H9 (cell line): ENCODE measurements at regions not wholly inside any gene's neighbourhood (a gene's known extent, or its start where the extent isn't known, plus 50 kb on each side); places are given as distances from the start of the nearest gene placed in this dataset.

ENCODE experiments used
- DNase-seq: peaks from one replicate; pipeline ENCODE4 v3.0.0-alpha.2; 2017
- H2AFZ ChIP-seq: one replicate; pipeline ENCODE4 v1.6.1; 2013; ENCODE audit warnings: mild to moderate bottlenecking, low read length, control low read depth, moderate library complexity
- H2AK5ac ChIP-seq: 2 replicates; pipeline ENCODE4 v1.6.1; 2013; ENCODE audit warnings: low read length, control low read depth, mixed read lengths; ENCODE audit not compliant: insufficient read length
- H2BK120ac ChIP-seq: one replicate; pipeline ENCODE4 v1.6.1; 2013; ENCODE audit warnings: low read depth, mild to moderate bottlenecking, low read length, control low read depth, inconsistent platforms; ENCODE audit not compliant: poor library complexity, severe bottlenecking
- H2BK12ac ChIP-seq: 2 replicates; pipeline ENCODE4 v1.6.1; 2013; ENCODE audit warnings: low read length, control low read depth, mixed read lengths, low read depth; ENCODE audit not compliant: insufficient read length
- H2BK15ac ChIP-seq: 2 replicates; pipeline ENCODE4 v1.6.1; 2013; ENCODE audit warnings: low read depth, low read length, control low read depth
- H2BK20ac ChIP-seq: one replicate; pipeline ENCODE4 v1.6.1; 2013; ENCODE audit warnings: low read depth, mild to moderate bottlenecking, low read length, control low read depth, inconsistent platforms; ENCODE audit not compliant: poor library complexity, severe bottlenecking
- H2BK5ac ChIP-seq: 2 replicates; pipeline ENCODE4 v1.6.1; 2013; ENCODE audit warnings: low read length, control low read depth, mixed read lengths; ENCODE audit not compliant: insufficient read length
- H3K14ac ChIP-seq: 2 replicates; pipeline ENCODE4 v1.6.1; 2013; ENCODE audit warnings: low read length, control low read depth; ENCODE audit not compliant: insufficient read depth
- H3K18ac ChIP-seq: 2 replicates; pipeline ENCODE4 v1.6.1; 2013; ENCODE audit warnings: low read depth, mild to moderate bottlenecking, mixed read lengths, low read length, control low read depth; ENCODE audit not compliant: insufficient read length
- H3K23ac ChIP-seq: 2 replicates; pipeline ENCODE4 v1.6.1; 2013; ENCODE audit warnings: low read length, control low read depth, mixed read lengths, low read depth; ENCODE audit not compliant: insufficient read length
- H3K23me2 ChIP-seq: 2 replicates; pipeline ENCODE4 v1.6.1; 2013; ENCODE audit warnings: low read depth, mild to moderate bottlenecking, mixed read lengths, low read length, control low read depth; ENCODE audit not compliant: insufficient read length, poor library complexity, severe bottlenecking
- H3K27ac ChIP-seq: 2 replicates; pipeline ENCODE4 v1.5.1; 2013; ENCODE audit warnings: low read length, control low read depth, mixed read lengths, low read depth; ENCODE audit not compliant: insufficient read length
- H3K27me3 ChIP-seq: 2 replicates; pipeline ENCODE4 v1.6.1; 2013; ENCODE audit warnings: low read length, control low read depth, inconsistent platforms; ENCODE audit not compliant: insufficient read depth
- H3K4ac ChIP-seq: 2 replicates; pipeline ENCODE4 v1.6.1; 2013; ENCODE audit warnings: low read depth, mild to moderate bottlenecking, control low read depth, inconsistent platforms, low read length, moderate library complexity
- H3K4me1 ChIP-seq: 2 replicates; pipeline ENCODE4 v1.6.1; 2013; ENCODE audit warnings: low read length, control low read depth, inconsistent platforms; ENCODE audit not compliant: insufficient read depth
- H3K4me2 ChIP-seq: 2 replicates; pipeline ENCODE4 v1.6.1; 2013; ENCODE audit warnings: low read length, control low read depth, mixed read lengths; ENCODE audit not compliant: insufficient read length, insufficient read depth
- H3K56ac ChIP-seq: 2 replicates; pipeline ENCODE4 v1.6.1; 2013; ENCODE audit warnings: low read depth, mild to moderate bottlenecking, mixed read lengths, low read length, control low read depth; ENCODE audit not compliant: insufficient read length
- H3K79me1 ChIP-seq: 2 replicates; pipeline ENCODE4 v1.6.1; 2013; ENCODE audit warnings: low read depth, mild to moderate bottlenecking, moderate library complexity, low read length, control low read depth, inconsistent platforms; ENCODE audit not compliant: insufficient read depth, poor library complexity, severe bottlenecking
- H3K79me2 ChIP-seq: 2 replicates; pipeline ENCODE4 v1.6.1; 2013; ENCODE audit warnings: low read length, control low read depth, inconsistent platforms; ENCODE audit not compliant: insufficient read depth
- H3K9ac ChIP-seq: 2 replicates; pipeline ENCODE4 v1.6.1; 2013; ENCODE audit warnings: low read length, control low read depth, mixed read lengths; ENCODE audit not compliant: insufficient read length; ENCODE audit errors: extremely low read depth
- H3K9me3 ChIP-seq: one replicate; pipeline ENCODE4 v1.6.1; 2013; ENCODE audit warnings: low read depth, low read length, inconsistent platforms; ENCODE audit not compliant: control insufficient read depth
- H3T11ph ChIP-seq: one replicate; pipeline ENCODE4 v1.6.1; 2013; ENCODE audit warnings: mild to moderate bottlenecking, low read length, control low read depth, inconsistent platforms
- H4K20me1 ChIP-seq: one replicate; pipeline ENCODE4 v1.6.1; 2013; ENCODE audit not compliant: control insufficient read depth, insufficient read length, insufficient read depth
- H4K5ac ChIP-seq: 2 replicates; pipeline ENCODE4 v1.6.1; 2013; ENCODE audit warnings: low read depth, mild to moderate bottlenecking, mixed read lengths, low read length, control low read depth; ENCODE audit not compliant: insufficient read length
- H4K8ac ChIP-seq: replicated peaks from 2 replicates; pipeline ENCODE4 v1.6.1; 2013; ENCODE audit warnings: low read length, control low read depth, mixed read lengths, low read depth; ENCODE audit not compliant: insufficient read length
- H4K91ac ChIP-seq: 2 replicates; pipeline ENCODE4 v1.6.1; 2013; ENCODE audit warnings: low read depth, mild to moderate bottlenecking, moderate library complexity, mixed read lengths, low read length, control low read depth; ENCODE audit not compliant: insufficient read length
- H3K27ac Mint-ChIP-seq, 3 experiments: 2 replicates in 2 of 3; 3 replicates in 1 of 3; pipeline ENCODE4 v1.8.0; 2020 to 2021; ENCODE audit warnings: mixed read lengths in 3 of 3, mild to moderate bottlenecking in 1 of 3, moderate library complexity in 1 of 3
- H3K27me3 Mint-ChIP-seq: 2 replicates; pipeline ENCODE4 v1.8.0; 2021; ENCODE audit warnings: low read depth, mild to moderate bottlenecking, moderate library complexity, mixed read lengths
- H3K36me3 Mint-ChIP-seq, 3 experiments: 2 replicates in 2 of 3; 3 replicates in 1 of 3; pipeline ENCODE4 v1.8.0; 2020 to 2021; ENCODE audit warnings: low read depth in 3 of 3, mixed read lengths in 3 of 3; ENCODE audit not compliant: insufficient read depth in 1 of 3
- H3K4me1 Mint-ChIP-seq, 2 experiments: 2 replicates each; pipeline ENCODE4 v1.8.0; 2020; ENCODE audit warnings: mixed read lengths in 2 of 2
- H3K4me3 Mint-ChIP-seq, 2 experiments: 2 replicates in 1 of 2; 3 replicates in 1 of 2; pipeline ENCODE4 v1.8.0; 2020 to 2021; ENCODE audit warnings: mild to moderate bottlenecking in 2 of 2, mixed read lengths in 2 of 2, moderate library complexity in 1 of 2
- H3K9me3 Mint-ChIP-seq, 2 experiments: 2 replicates in 1 of 2; 3 replicates in 1 of 2; pipeline ENCODE4 v1.8.0; 2020; ENCODE audit warnings: mild to moderate bottlenecking in 2 of 2, mixed read lengths in 2 of 2, moderate library complexity in 1 of 2
- CTCF ChIP-seq: fragments of 200-600 bp; sonication (generic); conservative IDR thresholded peaks from 3 replicates; pipeline ENCODE4 v1.8.0; 2021; ENCODE audit warnings: antibody characterized with exemption, mild to moderate bottlenecking
- WGBS: extraction: QIAGEN DNeasy Blood & Tissue Kit; methylation state at CpG from one replicate; pipeline ENCODE4 v1.1.7; 2013; ENCODE audit warnings: missing lambda C conversion rate, low lambda C conversion rate, mixed read lengths; ENCODE audit not compliant: insufficient read length; ENCODE audit errors: extremely low coverage; 5-methylcytosine and 5-hydroxymethylcytosine counted together

GRCh38 chr7:3154317-3154716 lies 110.7 kb upstream of the CARD11 start:
- Histone ChIP-seq H3K23ac (no peak overlapping the region), H3K27me3 (no peaks in the 10 kb centered on the region), H2AFZ (no peak overlapping the region), H2BK12ac (no peak overlapping the region), H3K56ac (no peak overlapping the region), H3K14ac (no peak overlapping the region), H3T11ph (no peak overlapping the region), H2AK5ac (no peak overlapping the region), H3K79me2 (no peaks in the 10 kb centered on the region), H2BK120ac (no peak overlapping the region), H2BK20ac (no peak overlapping the region), H3K79me1 (no peaks in the 10 kb centered on the region), H3K4me2 (no peak overlapping the region), H3K27ac (no peak overlapping the region), H3K23me2 (no peaks in the 10 kb centered on the region), H4K8ac (no peak overlapping the region), H3K4me1 (no peaks in the 10 kb centered on the region), H3K9me3 (no peaks in the 10 kb centered on the region), H2BK5ac (no peak overlapping the region), H3K18ac (no peak overlapping the region), H3K4ac (no peak overlapping the region), H3K9ac (no peak overlapping the region), H4K91ac (no peak overlapping the region), H4K5ac (no peak overlapping the region), H4K20me1 (no peaks in the 10 kb centered on the region), H2BK15ac (no peak overlapping the region)
- no peak for TF ChIP-seq CTCF
- DNase-seq: no peak
- H3K27me3 Mint-ChIP-seq: no peaks in the 10 kb centered on the region
- no peaks in the 10 kb centered on the region; a peak in 1 of 7 replicates for H3K36me3 Mint-ChIP-seq
- H3K4me1 Mint-ChIP-seq: peaks cover 16 to 25% of the 10 kb centered on the region in 2 experiments
- WGBS: no CpG with 5 or more reads among the region's 5 CpGs
- peak overlapping the region in 1 of 3 experiments; percentile 74; a peak in 1 of 7 replicates for H3K27ac Mint-ChIP-seq
- H3K4me3 Mint-ChIP-seq: no peak overlapping the region
- peaks cover 4 to 7% of the 10 kb centered on the region in 2 experiments for H3K9me3 Mint-ChIP-seq
